NOMO-1 treated with DMSO at 0.1 percent for 48 hours (cell line): ENCODE measurements at regions not wholly inside any gene's neighbourhood (a gene's known extent, or its start where the extent isn't known, plus 50 kb on each side); places are given as distances from the start of the nearest gene placed in this dataset.
"Not testable (repeated sequence)": the region's sequence is repeated elsewhere in the genome, so short reads cannot be mapped to it uniquely, and the experiment has no call there.

Experiments
- DNase-seq: peaks from one replicate; lab custom pipeline; 2025; ENCODE audit not compliant: unreplicated experiment; lab: John Stamatoyannopoulos, UW

DNA sequence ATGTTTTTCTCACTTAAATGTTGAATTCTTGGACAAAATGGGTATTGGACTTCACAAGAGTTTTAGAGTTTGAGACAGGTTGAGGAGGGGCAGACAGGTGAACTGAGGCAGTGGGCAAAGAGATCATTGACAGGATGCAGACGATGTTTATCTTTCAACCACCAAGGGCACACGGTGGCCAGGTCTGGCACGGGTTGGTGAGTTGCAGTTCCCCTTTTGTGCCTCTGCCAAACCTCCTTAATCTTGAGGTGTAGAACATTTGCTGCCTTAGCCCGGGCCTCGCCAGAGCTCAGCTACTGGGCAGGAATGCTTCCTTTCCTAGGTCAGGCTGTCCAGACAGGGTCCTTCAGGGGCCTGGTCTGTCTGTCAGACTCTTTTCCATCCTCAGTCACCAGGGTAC is 567.4 kb upstream of the SOX9 start:
- DNase-seq, result no peak

DNA sequence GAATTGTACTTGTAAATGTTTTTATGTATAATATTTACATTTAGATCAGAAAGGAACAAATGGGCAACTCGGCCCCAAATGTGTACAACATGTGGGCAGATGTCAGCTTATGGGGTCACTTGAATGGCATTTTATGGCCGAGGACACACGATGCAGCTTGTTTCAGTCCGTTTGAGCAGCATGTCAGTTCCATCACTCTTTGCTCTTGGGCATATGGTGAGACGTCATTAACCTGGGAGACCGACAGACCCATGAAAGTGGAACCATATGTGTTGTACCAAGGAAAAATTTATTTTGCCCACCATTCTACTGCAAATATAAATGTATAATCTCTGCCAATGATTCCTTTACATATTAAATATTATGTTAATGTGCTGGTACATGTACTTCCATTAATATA is 561.9 kb upstream of the SOX9 start:
- no peak for DNase-seq

DNA sequence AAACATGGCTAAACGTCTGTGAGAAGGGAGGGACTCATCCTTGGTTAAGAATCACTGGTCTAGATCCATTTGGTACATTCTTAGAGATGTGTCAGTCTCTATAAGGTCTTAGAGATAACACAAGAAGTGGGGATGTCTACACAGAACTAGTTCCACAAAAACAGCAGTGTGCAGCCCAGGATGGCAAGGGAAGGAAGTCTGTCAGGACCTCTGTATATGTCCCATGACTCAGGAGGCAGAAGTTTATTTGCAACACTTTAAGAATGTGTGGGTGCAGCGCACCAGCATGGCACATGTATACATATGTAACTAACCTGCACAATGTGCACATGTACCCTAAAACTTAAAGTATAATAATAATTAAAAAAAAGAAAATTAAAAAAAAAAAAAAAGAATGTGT is 548.5 kb upstream of the SOX9 start:
- DNase-seq, result no peak

DNA sequence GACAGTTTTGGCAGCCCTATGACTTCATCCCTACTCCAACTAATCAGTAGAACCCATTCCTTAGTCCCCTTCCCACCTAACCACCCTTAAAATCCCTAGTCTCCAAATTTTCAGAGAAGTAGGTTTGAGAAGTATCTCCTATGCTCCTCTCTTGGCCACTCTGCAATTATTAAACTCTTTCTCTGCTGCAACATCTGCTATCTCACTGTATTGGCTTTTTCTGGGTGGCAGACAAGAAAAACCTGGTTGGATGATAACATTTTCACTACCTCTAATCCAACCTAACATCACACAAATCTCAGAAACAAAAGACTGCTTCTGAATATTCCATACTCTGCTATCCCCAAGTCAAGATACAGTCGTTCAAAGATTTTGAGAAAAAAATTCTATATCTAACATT is 542.4 kb upstream of the SOX9 start:
- DNase-seq, result no peak

DNA sequence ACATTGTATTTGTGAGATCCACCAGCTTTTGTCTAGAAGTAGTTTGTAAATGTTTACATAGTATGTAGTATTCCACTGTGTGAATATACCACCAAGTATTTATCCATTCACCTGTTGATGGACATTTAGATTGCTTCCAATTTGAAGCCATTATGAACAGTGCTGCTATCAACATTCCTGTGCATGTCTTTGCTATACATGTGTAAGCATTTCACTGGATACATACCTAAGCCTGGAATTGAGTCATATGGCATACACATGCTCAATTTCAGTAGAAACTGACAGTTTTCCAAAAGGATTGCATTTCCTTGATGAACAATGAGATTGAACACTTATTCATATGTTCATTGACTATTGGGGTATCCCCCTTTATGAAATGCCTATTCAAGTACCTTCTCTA is 540.6 kb upstream of the SOX9 start:
- DNase-seq, result no peak

DNA sequence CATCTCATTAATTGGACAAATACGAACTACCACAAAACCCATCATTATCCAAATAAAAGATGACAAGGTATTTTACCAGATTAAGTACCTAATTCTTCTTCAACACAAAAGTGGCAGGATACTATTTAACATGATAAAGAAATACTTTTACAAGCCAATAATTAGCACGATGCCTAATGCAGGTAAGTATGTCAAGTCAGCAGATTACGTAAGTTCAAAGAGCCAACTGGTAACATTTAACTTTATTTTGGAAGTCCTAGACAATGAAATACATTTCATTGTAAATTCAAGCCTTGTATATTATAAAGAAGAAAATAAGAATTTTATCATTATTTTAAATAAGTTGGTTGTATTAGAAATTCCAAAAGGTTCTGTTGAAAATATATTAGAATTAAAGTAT is 535.3 kb upstream of the SOX9 start:
- DNase-seq, result no peak

DNA sequence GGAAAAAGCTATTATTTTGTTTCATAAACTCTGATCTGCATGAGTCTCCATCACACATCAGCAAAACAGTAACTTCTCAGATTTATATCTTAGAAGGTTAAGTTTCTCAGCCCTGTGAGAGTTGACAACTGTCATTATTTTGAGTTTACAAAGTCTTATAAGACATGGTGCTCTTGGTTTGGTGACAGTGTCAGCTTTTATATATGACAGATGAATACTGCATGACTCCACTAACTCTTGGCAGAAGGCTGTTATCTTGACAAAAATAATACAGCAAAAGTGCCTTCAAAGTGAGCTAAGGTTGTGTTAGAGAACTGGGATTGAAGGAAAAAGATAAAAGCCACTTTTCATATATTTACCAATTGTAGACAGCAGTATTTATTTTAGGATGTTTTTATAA is 528.4 kb upstream of the SOX9 start:
- no peak for DNase-seq

DNA sequence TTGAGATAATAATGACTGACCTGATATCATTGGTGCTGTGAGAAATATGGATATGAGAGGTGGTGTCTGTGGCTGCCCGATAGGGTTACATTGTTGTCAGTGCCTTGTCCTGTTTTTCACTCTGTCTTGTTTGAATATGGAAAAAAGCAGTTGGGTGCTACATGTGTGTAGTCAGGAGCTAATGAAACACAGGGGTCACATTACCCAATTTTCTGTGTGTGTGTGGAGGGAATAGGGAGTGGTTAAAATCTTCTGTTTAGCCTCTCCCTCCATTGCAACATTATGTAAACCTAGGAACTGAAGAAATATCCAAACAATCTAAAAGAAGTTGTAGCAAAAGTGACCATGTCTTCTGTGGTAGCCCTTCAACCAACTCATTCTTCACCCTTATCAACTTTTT is 527.7 kb upstream of the SOX9 start:
- DNase-seq, result no peak

DNA sequence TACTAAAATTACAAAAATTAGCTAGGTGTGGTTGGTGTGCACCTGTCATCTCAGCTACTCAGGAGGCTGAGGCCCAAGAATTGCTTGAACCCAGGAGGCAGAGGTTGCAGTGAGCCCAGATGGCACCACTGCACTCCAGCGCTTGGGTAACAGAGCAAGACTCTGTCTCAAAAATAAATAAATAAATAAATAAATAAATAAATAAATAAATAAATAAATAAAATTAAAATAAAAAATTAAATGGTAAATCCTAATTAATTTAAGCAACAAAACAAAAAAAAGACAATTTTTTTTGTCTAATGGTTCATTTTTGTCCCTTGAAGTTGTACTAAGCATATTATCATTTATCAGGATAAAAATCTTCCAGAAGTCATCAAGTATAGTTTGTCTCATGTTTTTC is 521.2 kb upstream of the SOX9 start:
- not testable (repeated sequence) for DNase-seq

DNA sequence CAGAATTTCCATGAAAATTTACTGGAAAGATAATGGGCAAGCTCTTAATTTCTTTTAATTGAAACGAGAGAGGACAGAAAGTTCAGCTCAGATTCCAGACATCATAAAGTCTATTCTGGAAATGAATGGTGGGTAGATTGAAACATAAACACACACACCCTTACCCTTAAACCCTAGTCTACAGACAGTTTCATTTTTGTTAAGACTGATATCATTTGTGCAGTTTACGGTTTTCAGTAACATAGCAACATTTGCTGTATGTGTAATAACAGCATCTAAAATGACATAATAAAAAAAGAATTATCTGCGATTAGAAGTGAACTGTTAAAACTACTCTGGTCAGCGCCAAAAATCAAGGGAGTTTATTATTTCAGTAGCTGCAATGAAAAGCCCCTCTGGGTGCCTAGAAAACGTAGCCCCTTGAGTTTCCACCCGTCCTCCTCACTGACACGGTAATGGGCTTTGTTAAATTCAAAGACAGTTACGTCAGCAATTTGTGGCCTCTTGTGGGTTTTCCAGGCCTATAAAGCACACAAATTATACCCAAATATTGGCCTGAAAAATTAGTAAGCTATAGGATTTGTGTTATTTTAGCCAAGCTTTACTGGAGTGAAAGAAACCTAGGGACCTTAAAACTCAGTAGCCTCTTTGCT is 520.6 kb upstream of the SOX9 start:
- DNase-seq, result no peak

DNA sequence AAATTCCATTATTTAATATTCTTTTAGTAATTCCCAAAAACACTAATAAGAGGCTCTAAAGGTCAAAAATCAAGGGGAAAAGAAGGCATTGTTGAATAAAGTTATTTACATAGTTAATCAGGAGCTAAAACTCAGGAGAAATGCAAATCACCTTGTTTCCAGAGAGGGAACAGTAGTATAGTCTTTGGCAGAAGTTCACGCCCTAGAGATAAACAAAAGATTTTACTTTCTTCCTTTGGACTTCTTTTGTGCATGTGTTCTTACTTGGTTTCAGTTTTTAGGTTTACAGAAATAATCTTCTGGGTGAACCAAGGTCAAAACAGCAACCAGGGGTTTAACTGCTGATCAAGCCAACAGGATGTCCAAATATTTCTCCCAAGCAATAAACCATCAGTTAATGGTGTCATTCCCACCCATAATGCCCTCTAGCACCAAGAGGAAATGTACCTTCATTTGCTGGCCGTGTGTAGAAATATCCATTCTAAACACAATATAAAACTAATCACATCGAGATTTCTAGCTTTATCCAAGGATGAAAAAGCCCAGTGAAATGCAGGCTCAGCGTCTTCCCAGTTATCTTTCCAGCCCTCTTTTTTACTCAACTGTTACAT is 518.8 kb upstream of the SOX9 start:
- no peak for DNase-seq

DNA sequence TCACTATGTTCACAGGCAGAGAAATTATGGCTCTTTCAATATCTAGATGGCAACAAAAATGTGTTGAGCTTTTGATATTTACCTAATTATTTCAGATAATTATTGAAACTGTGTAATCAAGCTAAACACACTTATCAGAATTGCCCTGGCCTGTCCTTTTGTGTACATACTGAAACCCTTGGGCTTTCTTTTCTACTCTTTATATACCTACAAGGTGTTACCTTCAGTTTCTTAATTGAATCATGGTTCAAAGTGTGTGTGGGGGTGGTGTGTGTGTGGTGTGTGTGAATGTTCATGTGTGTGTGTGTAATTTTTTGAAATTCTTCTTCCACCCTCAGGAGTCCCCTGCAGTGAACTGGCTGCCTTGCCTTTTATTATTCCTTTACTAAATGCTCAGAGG is 506.8 kb upstream of the SOX9 start:
- DNase-seq, result no peak

DNA sequence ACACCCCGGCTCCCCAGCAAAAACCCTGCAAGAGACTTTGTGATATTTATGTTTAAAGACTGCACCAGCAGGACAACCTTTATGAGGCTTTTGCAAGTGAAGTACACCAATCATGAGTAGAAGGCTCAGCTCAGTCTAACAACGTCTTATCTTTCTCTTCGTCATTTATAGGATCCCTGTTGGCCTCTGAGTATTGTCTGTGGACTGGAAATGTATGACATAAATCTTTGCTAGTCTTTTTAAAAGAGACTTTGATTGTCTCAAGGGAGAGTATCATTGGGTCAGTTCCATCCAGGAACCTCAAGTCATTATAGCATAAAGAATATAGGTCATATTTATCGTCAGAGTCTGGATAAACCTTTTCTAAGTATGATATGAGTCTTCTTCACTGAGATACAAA is 505.0 kb upstream of the SOX9 start:
- DNase-seq, result no peak

DNA sequence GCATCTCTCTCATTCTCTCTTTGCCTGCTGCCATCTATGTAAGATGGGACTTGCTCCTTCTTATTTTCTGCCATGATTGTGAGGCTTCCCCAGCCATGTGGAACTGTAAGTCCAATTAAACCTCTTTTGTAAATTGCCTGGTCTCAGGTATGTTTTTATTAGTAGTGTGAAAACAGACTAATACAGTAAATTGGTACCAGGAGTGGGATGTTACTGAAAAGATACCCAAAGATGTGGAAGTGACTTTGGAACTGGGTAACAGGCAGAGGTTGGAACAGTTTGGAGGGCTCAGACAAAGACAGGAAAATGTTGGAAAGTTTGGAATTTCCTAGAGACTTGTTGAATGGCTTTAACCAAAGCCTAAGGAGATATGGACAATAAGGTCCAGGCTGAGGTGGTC is 503.1 kb upstream of the SOX9 start:
- DNase-seq, result not testable (repeated sequence)

DNA sequence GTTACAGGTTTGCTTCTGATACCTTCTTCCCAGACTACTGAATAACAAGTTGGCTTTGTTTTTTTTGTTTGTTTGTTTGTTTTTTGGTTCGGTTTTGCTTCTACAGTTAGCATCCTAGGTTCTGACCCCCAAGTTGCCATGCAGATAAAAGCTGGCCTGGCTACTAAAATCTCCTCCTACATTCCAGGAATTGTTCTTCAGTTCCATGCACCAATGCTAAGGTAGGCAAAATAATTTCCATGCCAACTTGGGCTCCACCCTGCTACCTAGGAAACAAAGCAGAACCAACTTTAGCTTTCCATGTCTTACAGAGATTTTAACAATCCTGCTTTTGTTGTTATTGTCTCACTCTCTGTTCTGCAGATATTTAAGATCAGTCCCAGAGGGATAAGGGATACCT is 495.5 kb upstream of the SOX9 start:
- no peak for DNase-seq

DNA sequence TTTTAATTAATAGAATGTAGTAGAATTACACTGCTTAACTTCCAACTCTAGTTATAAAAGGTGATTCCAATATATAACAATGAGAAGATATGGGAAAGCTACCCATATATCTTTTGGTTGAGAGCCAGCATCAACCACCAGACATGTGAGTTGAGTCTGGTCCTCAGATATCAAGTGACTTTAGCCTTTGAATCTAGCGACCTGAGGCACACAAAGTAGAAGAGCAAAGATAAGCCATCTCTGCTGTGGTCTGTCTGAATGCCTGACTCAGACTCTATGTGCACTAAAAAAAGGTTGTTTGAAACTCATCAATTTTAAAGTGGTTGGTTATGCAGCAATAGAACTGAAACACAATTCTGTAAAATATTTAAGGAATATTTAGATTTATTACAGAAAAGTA is 492.5 kb upstream of the SOX9 start:
- DNase-seq, result no peak

DNA sequence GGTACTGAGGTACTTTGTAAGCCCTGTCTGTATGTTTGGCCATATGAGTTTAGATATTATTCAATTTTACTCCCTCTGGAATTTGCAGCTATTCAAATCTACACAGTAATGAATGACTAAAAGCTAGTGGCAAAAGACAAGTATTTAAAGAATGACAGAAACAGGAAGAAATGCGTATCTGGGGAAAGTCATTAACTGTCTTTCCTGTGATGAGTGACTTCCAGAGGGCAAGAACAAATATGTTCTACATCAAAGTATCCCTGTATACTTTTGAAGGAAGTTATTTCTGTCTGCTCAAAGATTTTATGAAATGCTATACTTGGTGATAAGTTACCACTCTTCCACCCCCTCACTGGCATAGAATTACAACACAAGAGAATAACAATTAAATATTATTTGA is 489.3 kb upstream of the SOX9 start:
- no peak for DNase-seq

DNA sequence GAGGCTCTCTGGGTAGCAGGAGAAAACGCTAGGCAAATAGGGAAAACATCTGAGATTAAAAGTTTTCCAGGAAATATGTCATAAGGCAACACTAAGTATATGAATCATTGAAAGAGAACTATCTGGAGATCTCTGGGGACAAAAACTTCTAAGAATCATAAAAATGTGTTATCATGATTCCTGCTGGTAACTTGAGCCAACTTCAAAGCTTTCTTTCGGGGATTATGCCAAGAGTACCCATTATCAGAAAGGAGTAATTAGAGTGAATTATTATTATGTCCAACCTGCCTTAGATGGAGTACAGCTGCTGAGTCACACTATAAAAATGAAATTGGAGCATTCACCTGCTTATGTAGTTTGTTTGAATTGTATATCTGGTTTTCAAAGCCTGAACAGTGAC is 488.5 kb upstream of the SOX9 start:
- no peak for DNase-seq

DNA sequence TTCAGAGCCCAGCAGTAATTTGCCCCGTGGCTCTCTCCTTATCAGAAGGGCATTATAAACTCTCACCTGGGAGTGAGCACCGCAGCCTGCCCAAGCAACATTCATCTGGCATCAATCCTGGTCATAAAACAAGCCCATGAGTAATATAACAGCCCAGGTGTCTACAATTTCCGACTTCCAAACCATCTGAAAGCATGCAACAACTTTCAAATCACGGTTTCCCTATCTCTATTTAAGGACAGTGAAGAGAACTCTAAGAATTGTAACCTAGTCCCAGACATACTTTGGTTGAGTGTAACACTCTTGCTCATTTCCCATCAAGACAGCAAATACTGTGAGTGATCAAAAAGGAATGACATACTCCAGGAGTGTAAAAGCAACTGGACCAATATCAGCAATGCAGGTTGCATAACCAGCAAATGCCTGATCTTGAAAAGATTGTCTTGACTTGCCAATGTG is 487.4 kb upstream of the SOX9 start:
- no peak for DNase-seq

DNA sequence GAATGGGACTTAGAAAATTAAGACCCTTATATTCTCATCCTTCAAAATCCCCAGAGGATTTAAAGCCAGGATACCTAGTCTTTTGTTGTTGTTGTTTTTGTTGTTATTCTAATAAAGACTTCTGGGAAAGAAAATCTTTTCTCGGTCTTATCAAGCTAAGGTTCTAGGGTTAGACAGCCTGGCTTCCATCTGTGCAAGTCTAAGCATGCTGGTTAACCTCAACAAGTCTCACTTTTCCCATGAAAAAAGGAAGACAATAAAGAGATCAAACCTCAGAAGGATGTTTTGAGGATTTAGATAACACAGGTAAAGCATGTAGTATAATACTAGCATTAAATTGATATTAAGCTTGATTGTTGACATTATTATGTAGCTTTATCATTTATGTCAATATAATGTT is 486.4 kb upstream of the SOX9 start:
- no peak for DNase-seq

DNA sequence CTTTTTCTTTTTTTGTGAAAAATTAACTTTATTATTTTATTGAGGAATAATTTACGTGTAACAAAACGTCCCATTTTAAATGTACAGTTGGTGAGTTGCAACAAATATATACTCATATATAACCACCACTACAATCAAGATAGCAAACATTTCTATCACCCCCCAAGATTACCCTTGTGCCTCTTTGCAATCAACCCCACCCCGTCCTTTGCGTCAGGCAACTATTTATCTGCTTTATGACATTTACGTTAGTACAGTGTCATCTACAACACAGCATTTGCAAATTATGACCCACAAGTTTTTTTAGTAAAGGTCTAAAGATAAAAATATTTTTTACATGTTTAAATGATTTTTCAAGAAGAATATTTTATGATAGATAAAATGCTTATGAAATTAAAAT is 485.6 kb upstream of the SOX9 start:
- no peak for DNase-seq

DNA sequence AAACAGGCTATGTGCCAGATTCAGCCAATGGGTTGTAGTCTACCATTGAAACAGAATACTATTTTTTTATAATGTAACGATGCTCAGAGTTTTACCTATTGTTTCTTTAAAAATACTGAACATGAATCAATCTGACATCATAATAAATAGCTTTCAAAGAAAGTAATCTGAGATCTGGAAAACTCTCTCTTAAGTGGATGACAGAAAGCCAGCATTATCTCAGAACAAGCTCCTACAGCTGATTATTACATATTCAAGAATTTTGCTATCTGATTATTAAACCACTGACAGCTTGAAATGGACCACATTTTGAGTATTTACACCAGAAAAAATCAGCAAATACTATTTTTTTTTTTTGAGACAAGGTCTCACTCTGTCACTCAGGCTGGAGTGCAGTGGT is 484.2 kb upstream of the SOX9 start:
- no peak for DNase-seq

DNA sequence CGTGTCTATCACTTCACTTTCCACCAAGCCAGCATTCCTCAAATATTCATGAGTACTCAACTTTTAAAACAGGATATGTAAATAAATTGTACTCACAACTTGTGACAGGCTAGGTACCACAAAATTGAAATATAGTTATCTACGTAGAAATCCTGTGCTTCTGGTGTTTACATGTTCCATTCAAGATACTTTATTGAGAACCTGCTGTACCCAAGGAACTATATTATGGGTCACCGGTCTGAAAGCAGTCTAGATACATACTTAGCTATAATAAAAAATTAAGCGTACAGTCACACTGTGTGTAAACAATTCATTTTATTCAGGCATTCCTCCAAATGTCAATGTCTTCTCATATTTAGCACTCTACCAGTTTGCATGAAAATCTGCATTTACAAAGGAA is 482.2 kb upstream of the SOX9 start:
- no peak for DNase-seq
